SK-N-MC (cell line): ENCODE measurements at regions not wholly inside any gene's neighbourhood (a gene's known extent, or its start where the extent isn't known, plus 50 kb on each side); places are given as distances from the start of the nearest gene placed in this dataset.

ENCODE experiments used
- EZH2 ChIP-seq: fragments of 200-600 bp; sonication (generic); IDR thresholded peaks from one replicate; pipeline ENCODE4 v1.6.1; 2017; ENCODE audit warnings: antibody characterized with exemption
- POLR2AphosphoS5 ChIP-seq: IDR thresholded peaks from 2 replicates; pipeline ENCODE4 v1.6.1; 2012; ENCODE audit warnings: mild to moderate bottlenecking, low read depth, low read length, borderline replicate concordance

- TF ChIP-seq POLR2AphosphoS5 (no peak), EZH2 (no peak)
Measured at GRCh38 chr6:43932259-43933147, 162.5 kb downstream of the VEGFA start.
